Esophagus muscularis mucosa (tissue), 4 donors: ENCODE measurements at regions not wholly inside any gene's neighbourhood (a gene's known extent, or its start where the extent isn't known, plus 50 kb on each side); places are given as distances from the start of the nearest gene placed in this dataset.

Experiments used
- EP300 ChIP-seq: sonication (generic); formaldehyde crosslinking; IDR thresholded peaks from one replicate; pipeline ENCODE4 v1.6.1; 2017; ENCODE audit warnings: antibody characterized with exemption
- POLR2A ChIP-seq: fragments of 450-650 bp; IDR thresholded peaks from one replicate; pipeline ENCODE4 v1.6.1; 2017; ENCODE audit warnings: antibody characterized with exemption, moderate library complexity, mild to moderate bottlenecking, low read depth
- POLR2AphosphoS5 ChIP-seq, 2 donors: sonication (generic); formaldehyde crosslinking; IDR thresholded peaks; one replicate each; pipeline ENCODE4 v1.6.1; 2017; ENCODE audit warnings: antibody characterized with exemption in 2 of 2
- TF ChIP-seq, protein P1 (sequence below), 3 experiments: fragments of 200-600 bp in 2 of 3; fragments of 450-650 bp in 1 of 3; sonication (generic) in 2 of 3; IDR thresholded peaks; one replicate each; pipeline ENCODE4 v1.5.1; 2017 to 2019; ENCODE audit warnings: antibody characterized with exemption in 3 of 3, mild to moderate bottlenecking in 2 of 3, moderate library complexity in 1 of 3

DNA sequence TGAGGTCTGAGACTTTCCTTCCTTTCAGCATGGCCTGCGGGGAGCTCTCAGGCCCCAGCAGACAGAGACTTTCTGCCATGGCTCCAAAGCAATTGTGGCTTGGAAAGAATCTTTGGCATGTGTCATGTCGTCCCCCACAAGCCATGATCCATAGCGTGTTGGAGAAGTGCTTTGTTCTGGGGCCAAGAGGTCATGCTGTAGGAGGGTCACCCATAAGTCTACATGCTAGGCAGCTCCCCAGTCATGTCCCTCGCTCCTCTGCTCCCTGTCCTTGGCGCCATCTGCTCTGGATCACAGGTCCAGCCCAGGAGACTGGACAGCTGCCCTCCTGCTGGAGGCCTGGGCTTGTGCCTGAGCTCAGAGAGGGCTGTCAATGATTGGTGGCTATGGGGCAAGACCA, 78.8 kb upstream of the LCLAT1 start:
- TF ChIP-seq, protein P1, sequence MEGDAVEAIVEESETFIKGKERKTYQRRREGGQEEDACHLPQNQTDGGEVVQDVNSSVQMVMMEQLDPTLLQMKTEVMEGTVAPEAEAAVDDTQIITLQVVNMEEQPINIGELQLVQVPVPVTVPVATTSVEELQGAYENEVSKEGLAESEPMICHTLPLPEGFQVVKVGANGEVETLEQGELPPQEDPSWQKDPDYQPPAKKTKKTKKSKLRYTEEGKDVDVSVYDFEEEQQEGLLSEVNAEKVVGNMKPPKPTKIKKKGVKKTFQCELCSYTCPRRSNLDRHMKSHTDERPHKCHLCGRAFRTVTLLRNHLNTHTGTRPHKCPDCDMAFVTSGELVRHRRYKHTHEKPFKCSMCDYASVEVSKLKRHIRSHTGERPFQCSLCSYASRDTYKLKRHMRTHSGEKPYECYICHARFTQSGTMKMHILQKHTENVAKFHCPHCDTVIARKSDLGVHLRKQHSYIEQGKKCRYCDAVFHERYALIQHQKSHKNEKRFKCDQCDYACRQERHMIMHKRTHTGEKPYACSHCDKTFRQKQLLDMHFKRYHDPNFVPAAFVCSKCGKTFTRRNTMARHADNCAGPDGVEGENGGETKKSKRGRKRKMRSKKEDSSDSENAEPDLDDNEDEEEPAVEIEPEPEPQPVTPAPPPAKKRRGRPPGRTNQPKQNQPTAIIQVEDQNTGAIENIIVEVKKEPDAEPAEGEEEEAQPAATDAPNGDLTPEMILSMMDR (IDR thresholded peaks at IDR 0.05) = no peak
- no peak for TF ChIP-seq POLR2A
- no peak for TF ChIP-seq EP300
- TF ChIP-seq POLR2AphosphoS5 (IDR thresholded peaks at IDR 0.05) = no peak
